ENCODE measurements at regions not wholly inside any gene's neighbourhood (a gene's known extent, or its start where the extent isn't known, plus 50 kb on each side); places are given as distances from the start of the nearest gene placed in this dataset.
"Not testable (repeated sequence)": the region's sequence is repeated elsewhere in the genome, so short reads cannot be mapped to it uniquely, and the experiment has no call there.

GRCh38 chr10:46156866-46157265, 110.8 kb upstream of the MSMB start:
- TF ChIP-seq POLR2A, CTCF (IDR thresholded peaks at IDR 0.05): not testable (repeated sequence)
